Right renal cortex interstitium (tissue), 3 donors: ENCODE measurements at regions not wholly inside any gene's neighbourhood (a gene's known extent, or its start where the extent isn't known, plus 50 kb on each side); places are given as distances from the start of the nearest gene placed in this dataset.
A peak's percentile ranks its signal among the peaks of the same experiment; 100 is the strongest.

Source experiments
- DNase-seq, 3 donors: peaks; one replicate each; pipeline ENCODE4 v3.0.0-alpha.2; 2013; ENCODE audit warnings: low read depth in 3 of 3, low spot score in 2 of 3

- no peak for DNase-seq
Observed at GRCh38 chr4:52269761-52270160, 218.7 kb downstream of the SPATA18 start.

GRCh38 chr4:52273885-52274284, 222.8 kb downstream of the SPATA18 start:
- no peak for DNase-seq

DNA sequence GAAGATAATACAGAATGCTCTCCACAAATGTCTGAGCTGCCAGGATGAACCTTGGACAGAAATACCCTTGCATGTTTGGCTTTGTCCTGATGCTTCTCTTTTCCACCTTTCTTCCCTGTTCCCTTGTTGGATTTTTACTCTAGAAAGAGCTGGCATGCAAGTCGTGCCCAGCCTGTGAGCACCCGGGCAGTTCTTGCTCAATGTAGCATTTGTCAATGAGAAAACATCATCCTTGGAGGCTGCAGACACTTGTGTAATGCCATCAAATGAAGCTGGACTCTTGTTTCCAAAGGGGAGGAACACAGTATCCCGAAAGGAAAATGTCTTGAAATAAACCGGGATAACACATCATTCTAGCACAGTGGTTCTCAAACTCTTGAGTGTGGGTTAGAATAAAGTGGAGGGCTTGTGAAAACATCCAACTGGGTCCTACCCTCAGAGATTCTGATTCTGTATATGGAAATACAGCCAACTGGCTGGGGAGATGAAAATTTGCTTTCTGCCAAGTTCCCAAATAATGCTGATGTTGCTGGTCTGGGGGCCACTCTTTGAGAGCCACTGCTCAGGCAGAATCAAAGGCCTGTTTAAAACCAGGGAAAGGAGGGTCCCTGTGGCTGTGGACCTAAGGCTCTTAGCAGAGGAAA, 237.2 kb downstream of the SPATA18 start:
- DNase-seq, result no peak

DNA sequence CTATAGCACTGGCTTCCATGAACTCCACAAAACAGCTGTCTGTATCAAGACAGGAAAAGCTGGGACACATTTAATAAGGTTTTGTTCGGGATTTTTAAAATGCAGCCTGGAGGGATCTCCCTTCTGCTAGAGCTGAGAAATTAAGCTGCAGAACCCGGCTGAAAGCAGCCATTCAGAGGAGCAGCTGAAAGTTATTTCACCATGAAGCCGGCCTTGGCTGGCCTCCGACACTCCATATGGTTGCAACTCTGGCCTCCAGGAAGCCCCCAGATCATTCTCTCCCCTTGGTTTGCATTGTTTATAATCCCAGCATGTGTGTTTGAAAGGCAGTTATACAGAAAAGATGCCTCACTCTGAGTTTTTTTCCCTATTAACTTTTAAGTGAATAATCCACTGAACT, 239.4 kb downstream of the SPATA18 start:
- peak; percentile 23 to 40 (median 32) for DNase-seq

DNA sequence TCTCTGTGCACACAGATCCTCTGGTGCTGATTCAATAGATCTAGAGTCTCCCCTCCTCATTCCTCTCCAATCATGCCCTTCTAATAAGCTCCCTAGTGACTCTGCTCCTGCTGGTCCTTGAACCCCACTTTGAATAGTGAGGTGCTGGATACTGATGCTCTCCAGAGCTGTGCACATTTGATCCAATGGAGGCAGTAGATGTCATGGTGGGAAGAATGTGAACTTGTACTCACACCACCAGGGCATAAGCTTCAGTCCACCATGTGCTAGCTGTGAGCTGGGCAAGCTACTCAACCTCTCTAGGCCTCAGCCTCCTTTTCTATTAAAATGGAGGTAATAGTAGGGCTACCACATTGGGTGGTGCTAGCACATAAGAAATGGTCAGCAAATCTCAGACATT, 241.1 kb downstream of the SPATA18 start:
- no peak for DNase-seq

- no peak for DNase-seq
Observed at GRCh38 chr4:52296341-52296740, 245.2 kb downstream of the SPATA18 start.

DNA sequence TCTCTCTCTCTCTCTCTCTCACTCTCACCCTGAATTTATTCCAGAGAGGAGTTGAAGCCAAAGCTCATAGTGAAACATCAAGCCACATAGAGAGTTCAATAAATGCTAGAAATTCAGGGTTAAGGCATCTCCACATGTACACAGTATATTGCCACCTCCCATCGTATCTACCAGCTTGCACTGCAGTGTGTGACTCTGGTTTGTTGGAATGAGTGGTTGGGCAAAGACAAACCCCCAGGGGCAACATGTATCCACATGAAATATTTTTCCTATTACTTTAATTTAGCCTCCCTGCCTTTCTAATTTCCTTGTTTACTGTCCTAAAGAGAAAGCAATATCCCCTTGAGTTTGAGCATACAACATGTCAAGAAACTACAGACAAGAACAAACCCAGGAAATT, 247.3 kb downstream of the SPATA18 start:
- no peak for DNase-seq

DNA sequence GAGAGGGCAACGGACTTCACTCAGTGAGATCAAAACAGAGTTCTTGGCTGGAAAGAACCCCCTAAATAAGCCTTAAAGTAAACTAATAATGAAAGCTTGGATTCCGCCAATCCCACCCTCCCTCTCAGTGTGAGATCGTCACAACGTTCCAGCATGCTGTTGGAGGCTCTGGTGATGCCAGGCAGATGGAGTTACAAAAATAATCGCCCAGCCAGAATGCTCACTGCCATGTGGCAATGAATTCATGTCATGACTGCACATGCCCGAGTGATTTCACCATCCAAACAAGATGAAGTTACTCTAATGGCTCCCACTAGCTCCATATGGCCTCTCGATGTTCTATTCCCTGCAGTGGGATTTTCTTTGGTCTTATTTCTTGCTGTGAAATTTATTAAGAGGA, 248.0 kb downstream of the SPATA18 start:
- no peak for DNase-seq

- no peak for DNase-seq
Observed at GRCh38 chr4:52311464-52312125, 260.5 kb downstream of the SPATA18 start.

DNA sequence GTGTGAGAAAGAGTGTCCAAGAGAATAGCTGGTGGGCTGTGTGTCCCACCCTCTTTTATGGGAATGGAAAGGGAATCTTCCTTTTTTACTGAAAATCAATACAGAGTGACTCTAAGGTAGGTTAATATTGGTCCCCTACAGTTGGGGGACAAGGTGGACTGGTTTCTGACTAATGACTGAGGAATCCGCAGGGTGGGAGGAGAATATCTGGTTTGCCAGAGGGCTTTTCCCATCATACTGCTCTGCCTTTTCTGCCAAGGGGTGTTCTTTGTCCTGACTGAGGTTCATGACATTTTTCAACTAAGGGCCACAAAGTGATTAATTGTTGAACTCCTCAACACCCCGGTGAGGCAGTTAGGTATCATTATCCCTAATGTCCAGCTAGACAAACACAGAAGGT, 261.6 kb downstream of the SPATA18 start:
- no peak for DNase-seq

GRCh38 chr4:52317361-52317879, 266.3 kb downstream of the SPATA18 start:
- no peak for DNase-seq

GRCh38 chr4:52317981-52318380, 266.9 kb downstream of the SPATA18 start:
- no peak for DNase-seq

- DNase-seq, result no peak
Observed at GRCh38 chr4:52329894-52330293, 278.8 kb downstream of the SPATA18 start.

DNA sequence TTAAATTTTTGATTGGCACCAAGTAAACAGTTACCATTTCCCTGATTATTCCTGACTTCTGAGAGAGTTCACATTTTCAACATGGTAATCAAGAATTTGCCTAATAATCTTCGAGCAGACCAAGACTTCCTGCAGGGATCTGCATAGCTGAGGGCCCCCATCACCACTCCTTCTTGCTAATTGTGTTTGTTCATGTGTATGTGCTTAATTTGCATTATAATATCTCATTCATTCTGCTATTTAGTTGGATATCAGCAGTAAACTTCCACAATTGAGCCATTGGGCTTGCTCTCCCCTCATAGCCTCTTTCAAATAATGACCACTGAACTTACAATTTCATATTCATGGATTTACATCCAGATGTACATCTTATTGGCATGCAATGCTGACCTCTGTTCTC, 292.5 kb downstream of the SPATA18 start:
- no peak for DNase-seq

- no peak for DNase-seq
Observed at GRCh38 chr4:52350926-52351325, 299.8 kb downstream of the SPATA18 start.

- DNase-seq, result no peak
Observed at GRCh38 chr4:52358366-52358765, 300.7 kb downstream of the USP46 start.

- peak in 1 of 3 donors; percentile 29 for DNase-seq
Observed at GRCh38 chr4:52358883-52359321, 300.2 kb downstream of the USP46 start.

DNA sequence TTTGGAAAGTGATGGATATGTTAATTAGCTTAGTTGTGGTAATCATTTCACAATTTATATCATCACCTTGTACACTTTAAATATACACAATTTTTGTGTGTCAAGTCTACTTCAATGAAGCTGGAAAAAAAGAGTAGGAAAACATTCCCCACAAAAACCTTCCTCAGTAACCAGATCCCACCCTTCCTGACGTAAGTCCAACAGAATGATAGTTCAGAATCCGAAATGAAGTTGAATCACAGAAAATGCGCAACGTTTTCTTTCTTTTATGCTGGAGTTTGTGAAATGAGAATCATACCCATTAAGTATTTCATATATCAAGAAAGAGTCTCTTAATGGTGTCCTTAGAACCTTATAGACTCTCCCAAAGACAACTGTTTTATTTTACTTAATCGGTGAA, 292.9 kb downstream of the USP46 start:
- no peak for DNase-seq

DNA sequence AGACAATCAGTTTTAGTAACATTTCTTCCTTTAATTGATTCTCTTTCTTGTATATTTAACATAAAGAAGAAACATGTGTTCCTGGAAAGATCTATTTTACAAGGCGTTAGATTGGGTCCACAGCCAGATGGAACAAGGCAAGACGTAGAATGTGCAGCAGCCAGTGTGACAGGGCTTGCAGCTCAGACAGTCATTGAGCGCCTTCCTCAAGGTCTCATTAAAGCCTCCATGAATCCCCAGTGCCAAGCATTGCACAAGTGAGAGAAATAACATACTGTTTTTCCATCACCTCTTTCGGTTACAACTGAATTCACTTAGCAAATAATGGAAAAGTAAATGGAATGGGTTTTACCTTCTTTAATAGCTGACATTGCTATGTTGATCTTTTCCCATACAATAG, 292.5 kb downstream of the USP46 start:
- DNase-seq, result no peak

DNA sequence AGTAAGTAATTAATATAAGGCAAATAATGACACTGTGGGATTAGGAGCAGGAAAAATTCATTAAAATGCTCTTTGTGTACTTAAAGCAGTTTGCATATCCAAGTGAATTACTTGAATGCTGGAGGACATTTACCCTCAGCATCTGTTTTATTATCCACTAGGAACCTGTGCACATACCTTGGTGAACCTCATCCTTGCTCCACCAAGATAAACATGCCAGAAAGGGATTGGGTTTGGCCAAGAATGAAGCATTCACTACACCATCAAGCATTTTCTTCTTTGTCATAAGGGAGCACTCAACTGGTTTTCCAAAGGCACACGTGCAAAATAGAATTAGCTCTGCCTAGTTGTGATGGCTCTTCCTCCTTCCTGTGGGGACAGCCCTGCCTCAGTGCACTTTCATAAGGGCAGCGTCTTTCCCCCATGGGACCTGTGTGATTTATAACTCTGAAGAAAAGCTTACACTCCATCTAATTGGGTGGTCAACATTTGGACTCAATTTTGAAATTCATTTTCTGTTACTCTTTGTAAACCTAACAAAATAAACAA, 291.7 kb downstream of the USP46 start:
- no peak for DNase-seq

DNA sequence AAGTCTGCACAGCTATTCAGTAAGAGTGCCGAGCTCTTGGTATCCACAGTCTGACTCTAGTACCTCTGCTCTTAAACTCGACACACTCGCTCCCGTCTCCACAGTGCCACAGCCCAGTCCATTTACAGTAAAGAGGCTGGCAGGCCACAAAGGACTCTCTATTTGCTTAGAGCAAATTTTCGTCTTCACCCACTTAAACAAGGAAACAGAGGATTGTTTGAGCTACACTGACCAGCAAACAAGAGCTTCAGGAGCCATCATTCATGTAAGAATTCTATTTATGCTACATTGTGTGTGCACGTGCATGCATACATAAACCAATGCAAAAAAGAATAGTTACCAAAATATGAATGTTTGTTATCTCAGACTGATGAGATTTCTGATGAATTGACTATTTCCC, 290.2 kb downstream of the USP46 start:
- DNase-seq, result no peak

DNA sequence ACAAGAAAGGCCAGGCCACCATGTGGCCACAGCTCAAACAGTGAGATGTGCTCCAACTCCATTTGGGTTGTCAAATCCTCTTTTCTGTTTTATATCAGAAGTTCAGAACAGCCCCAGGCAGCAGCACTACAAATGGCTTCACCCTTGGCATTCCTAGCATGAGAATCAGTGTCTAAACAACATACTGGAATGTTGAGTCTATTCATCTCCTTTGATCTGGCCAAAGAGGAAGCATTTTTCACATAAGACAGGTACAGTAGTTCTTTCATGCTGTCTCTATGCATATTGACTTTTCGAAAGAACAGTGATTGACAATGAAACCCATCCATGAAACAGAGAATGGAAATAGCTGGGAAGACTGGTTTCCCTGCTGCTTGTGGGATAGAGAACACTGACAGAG, 289.5 kb downstream of the USP46 start:
- DNase-seq, result no peak
